ENCODE measurements at regions not wholly inside any gene's neighbourhood (a gene's known extent, or its start where the extent isn't known, plus 50 kb on each side); places are given as distances from the start of the nearest gene placed in this dataset.

GRCh38 chr1:113242481-113242880 lies 147.8 kb upstream of the MAGI3 start:
- no peak for DNase-seq (ENCODE audit: low read depth in 2 of 2)

DNA sequence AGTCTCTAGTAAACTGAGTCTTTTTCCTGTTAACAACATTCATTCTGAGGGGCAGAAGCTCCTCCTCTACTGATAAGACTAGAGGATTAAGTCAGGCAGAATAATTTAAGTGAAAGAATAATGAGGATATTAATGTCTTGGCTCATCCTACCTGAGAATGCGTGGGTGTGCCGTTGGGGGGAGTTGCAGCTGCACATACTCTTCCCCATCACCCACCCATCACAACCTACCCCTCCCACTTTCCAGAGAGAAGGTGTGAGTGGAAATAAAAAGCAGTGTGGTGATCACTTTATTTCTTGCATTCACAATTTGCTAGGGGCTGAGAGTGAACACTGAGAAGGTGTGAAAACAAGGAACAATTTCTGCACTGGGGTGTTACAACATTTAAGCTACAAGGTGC lies 146.8 kb upstream of the MAGI3 start:
- Histone ChIP-seq H3K4me2 (ENCODE audit: extremely low read depth, insufficient read depth, low read length) (no peak overlapping the region), H3K9me3 (ENCODE audit: control insufficient read depth, insufficient read depth, low read depth, low read length) (no peaks in the 10 kb centered on the region), H2AFZ (ENCODE audit: low read length) (no peak overlapping the region), H3K27me3 (ENCODE audit: control insufficient read depth, insufficient read depth, low read length) (peaks cover 7% of the 10 kb centered on the region), H3K4me3 (replicated peaks in 1 of 4; ENCODE audit: control extremely low read depth in 1 of 4, insufficient read depth in 1 of 4, low read depth in 3 of 4, low read length in 4 of 4) (no peak overlapping the region), H3K36me3 (ENCODE audit: control insufficient read depth, insufficient read depth, low read length) (no peaks in the 10 kb centered on the region), H3K4me1 (ENCODE audit: control insufficient read depth, extremely low read depth, insufficient read depth, low read length) (no peaks in the 10 kb centered on the region), H4K20me1 (ENCODE audit: control insufficient read depth, extremely low read depth, insufficient read depth, low read length) (no peaks in the 10 kb centered on the region), H3K9ac (ENCODE audit: insufficient read depth, low read length) (no peak overlapping the region), H3K79me2 (ENCODE audit: control insufficient read depth, insufficient read depth, low read length) (no peaks in the 10 kb centered on the region), H3K27ac (ENCODE audit: insufficient read depth, low read length) (no peak overlapping the region)
- no peak for TF ChIP-seq EZH2 (IDR thresholded peaks at IDR 0.05; ENCODE audit: low read length, missing control alignments)
- TF ChIP-seq CTCF (conservative IDR thresholded peaks at IDR 0.05 in 1 of 2, IDR thresholded peaks at IDR 0.05 in 1 of 2; ENCODE audit: low read depth in 1 of 2, low read length in 2 of 2), result no peak
- DNase-seq (ENCODE audit: low read depth in 2 of 2), result no peak

More at GRCh38 chr1:113242481-113242880, 147.8 kb upstream of the MAGI3 start:
- peaks cover 3% of the 10 kb centered on the region for H3K27me3 ChIP-seq (ENCODE audit: control insufficient read depth, insufficient read depth, low read length)
- no peaks in the 10 kb centered on the region for H3K9me3 ChIP-seq (ENCODE audit: control insufficient read depth, insufficient read depth, low read depth, low read length)
- no peaks in the 10 kb centered on the region for H3K36me3 ChIP-seq (ENCODE audit: control insufficient read depth, insufficient read depth, low read length)
- H3K4me1 ChIP-seq (ENCODE audit: control insufficient read depth, extremely low read depth, insufficient read depth, low read length), result no peaks in the 10 kb centered on the region
- H3K9ac ChIP-seq (ENCODE audit: insufficient read depth, low read length), result no peak overlapping the region
- H3K4me2 ChIP-seq (ENCODE audit: extremely low read depth, insufficient read depth, low read length), result no peak overlapping the region
- no peaks in the 10 kb centered on the region for H4K20me1 ChIP-seq (ENCODE audit: control insufficient read depth, extremely low read depth, insufficient read depth, low read length)
- no peaks in the 10 kb centered on the region for H3K79me2 ChIP-seq (ENCODE audit: control insufficient read depth, insufficient read depth, low read length)
- no peak overlapping the region for H3K27ac ChIP-seq (ENCODE audit: insufficient read depth, low read length)
- TF ChIP-seq CTCF (conservative IDR thresholded peaks at IDR 0.05 in 1 of 2, IDR thresholded peaks at IDR 0.05 in 1 of 2; ENCODE audit: low read depth in 1 of 2, low read length in 2 of 2), result no peak
- no peak for TF ChIP-seq EZH2 (IDR thresholded peaks at IDR 0.05; ENCODE audit: low read length, missing control alignments)
- no peak overlapping the region for H2AFZ ChIP-seq (ENCODE audit: low read length)
- H3K4me3 ChIP-seq (replicated peaks in 1 of 4; ENCODE audit: control extremely low read depth in 1 of 4, insufficient read depth in 1 of 4, low read depth in 3 of 4, low read length in 4 of 4), result no peak overlapping the region

DNA sequence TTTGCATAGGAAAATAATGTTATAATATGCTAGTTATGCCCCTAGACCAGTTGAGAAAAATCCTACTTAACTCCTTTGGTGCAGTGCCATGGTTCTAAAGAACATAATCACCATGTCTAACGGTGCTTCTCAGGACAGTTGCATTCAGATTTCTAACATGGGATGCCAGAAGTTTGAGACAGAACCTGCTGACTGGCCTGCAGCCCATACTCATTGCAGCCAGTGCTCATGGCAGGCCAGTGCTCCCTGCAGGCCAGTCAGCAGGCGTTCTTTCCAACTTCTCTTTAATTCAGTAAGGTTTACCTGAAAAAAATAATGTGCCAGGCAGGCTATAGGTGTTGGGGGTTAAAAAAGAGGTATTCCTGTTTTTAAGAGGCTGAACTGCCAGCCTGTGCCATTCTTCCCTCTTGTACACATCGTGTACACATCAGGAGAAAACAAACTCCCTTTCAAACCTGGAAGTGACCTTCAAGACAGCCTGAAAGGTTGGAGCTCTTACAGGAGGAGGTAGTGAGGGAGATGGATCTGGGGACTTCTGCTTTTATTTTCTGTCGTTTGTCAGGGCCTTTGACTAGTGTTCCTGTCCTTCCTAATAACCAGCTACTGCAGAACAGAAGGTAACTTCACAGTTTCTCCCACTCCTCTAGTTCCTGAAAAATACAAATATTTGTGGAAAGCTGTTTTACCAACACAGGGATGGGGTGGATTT lies 146.0 kb upstream of the MAGI3 start:
- H3K27me3 ChIP-seq (ENCODE audit: control insufficient read depth, insufficient read depth, low read length), result peaks cover 7% of the 10 kb centered on the region
- no peaks in the 10 kb centered on the region for H3K9me3 ChIP-seq (ENCODE audit: control insufficient read depth, insufficient read depth, low read depth, low read length)
- DNase-seq (ENCODE audit: low read depth in 2 of 2), result no peak
- no peak for TF ChIP-seq EZH2 (IDR thresholded peaks at IDR 0.05; ENCODE audit: low read length, missing control alignments)
- TF ChIP-seq CTCF (conservative IDR thresholded peaks at IDR 0.05 in 1 of 2, IDR thresholded peaks at IDR 0.05 in 1 of 2; ENCODE audit: low read depth in 1 of 2, low read length in 2 of 2), result no peak
- no peak overlapping the region for H3K27ac ChIP-seq (ENCODE audit: insufficient read depth, low read length)
- H3K4me3 ChIP-seq (replicated peaks in 1 of 4; ENCODE audit: control extremely low read depth in 1 of 4, insufficient read depth in 1 of 4, low read depth in 3 of 4, low read length in 4 of 4), result no peak overlapping the region
- no peaks in the 10 kb centered on the region for H3K36me3 ChIP-seq (ENCODE audit: control insufficient read depth, insufficient read depth, low read length)
- no peak overlapping the region for H2AFZ ChIP-seq (ENCODE audit: low read length)
- H3K9ac ChIP-seq (ENCODE audit: insufficient read depth, low read length), result no peak overlapping the region
- H3K79me2 ChIP-seq (ENCODE audit: control insufficient read depth, insufficient read depth, low read length), result no peaks in the 10 kb centered on the region
- no peaks in the 10 kb centered on the region for H4K20me1 ChIP-seq (ENCODE audit: control insufficient read depth, extremely low read depth, insufficient read depth, low read length)
- no peak overlapping the region for H3K4me2 ChIP-seq (ENCODE audit: extremely low read depth, insufficient read depth, low read length)
- no peaks in the 10 kb centered on the region for H3K4me1 ChIP-seq (ENCODE audit: control insufficient read depth, extremely low read depth, insufficient read depth, low read length)
